GM18868 (cell line): ENCODE measurements at regions not wholly inside any gene's neighbourhood (a gene's known extent, or its start where the extent isn't known, plus 50 kb on each side); places are given as distances from the start of the nearest gene placed in this dataset.
"Not testable (repeated sequence)": the region's sequence is repeated elsewhere in the genome, so short reads cannot be mapped to it uniquely, and the experiment has no call there.

Experiments
- ATAC-seq: cut with Tn5 transposase; IDR thresholded peaks from one replicate; pipeline ENCODE4 v1.9.1; 2021; ENCODE audit warnings: mild to moderate bottlenecking, moderate library complexity; ENCODE audit not compliant: unreplicated experiment

- ATAC-seq, result no peak
These were observed 158.6 kb downstream of the SAMD5 start for GRCh38 chr6:147667082-147667481.

- ATAC-seq, result no peak
These were observed 165.6 kb downstream of the SAMD5 start for GRCh38 chr6:147674099-147674498.

GRCh38 chr6:147674794-147675193 lies 166.3 kb downstream of the SAMD5 start:
- no peak for ATAC-seq

- no peak for ATAC-seq
These were observed 166.8 kb downstream of the SAMD5 start for GRCh38 chr6:147675281-147675680.

GRCh38 chr6:147676495-147677199 lies 168.2 kb downstream of the SAMD5 start:
- ATAC-seq, result no peak

- ATAC-seq, result no peak
These were observed 169.2 kb downstream of the SAMD5 start for GRCh38 chr6:147677647-147678046.

GRCh38 chr6:147678253-147678652 lies 169.8 kb downstream of the SAMD5 start:
- ATAC-seq, result no peak

- ATAC-seq, result no peak
These were observed 176.4 kb downstream of the SAMD5 start for GRCh38 chr6:147684906-147685305.

- ATAC-seq, result no peak
These were observed 180.9 kb downstream of the SAMD5 start for GRCh38 chr6:147689398-147689797.

GRCh38 chr6:147691446-147691845 lies 183.0 kb downstream of the SAMD5 start:
- ATAC-seq, result no peak

GRCh38 chr6:147693181-147693580 lies 184.7 kb downstream of the SAMD5 start:
- no peak for ATAC-seq

- ATAC-seq, result not testable (repeated sequence)
These were observed 186.1 kb downstream of the SAMD5 start for GRCh38 chr6:147694556-147694955.

- ATAC-seq, result no peak
These were observed 187.3 kb downstream of the SAMD5 start for GRCh38 chr6:147695819-147696218.

GRCh38 chr6:147699140-147699539 lies 190.7 kb downstream of the SAMD5 start:
- ATAC-seq, result no peak

GRCh38 chr6:147699637-147700036 lies 191.1 kb downstream of the SAMD5 start:
- no peak for ATAC-seq

- ATAC-seq, result no peak
These were observed 192.1 kb downstream of the SAMD5 start for GRCh38 chr6:147700436-147701209.

- no peak for ATAC-seq
These were observed 196.2 kb downstream of the SAMD5 start for GRCh38 chr6:147704691-147705090.

- no peak for ATAC-seq
These were observed 199.0 kb downstream of the SAMD5 start for GRCh38 chr6:147707524-147707923.

GRCh38 chr6:147708170-147708569 lies 199.7 kb downstream of the SAMD5 start:
- no peak for ATAC-seq

- ATAC-seq, result no peak
These were observed 201.1 kb downstream of the SAMD5 start for GRCh38 chr6:147709396-147710272.

- ATAC-seq, result no peak
These were observed 202.4 kb downstream of the SAMD5 start for GRCh38 chr6:147710890-147711289.
